ENCODE measurements at regions not wholly inside any gene's neighbourhood (a gene's known extent, or its start where the extent isn't known, plus 50 kb on each side); places are given as distances from the start of the nearest gene placed in this dataset.

GRCh38 chr6:140929121-140929520 is 1203.6 kb upstream of the GJE1 start:
- TF ChIP-seq TAF1 (IDR thresholded peaks at IDR 0.05; ENCODE audit: low read depth) = no peak
- TF ChIP-seq, protein P1, sequence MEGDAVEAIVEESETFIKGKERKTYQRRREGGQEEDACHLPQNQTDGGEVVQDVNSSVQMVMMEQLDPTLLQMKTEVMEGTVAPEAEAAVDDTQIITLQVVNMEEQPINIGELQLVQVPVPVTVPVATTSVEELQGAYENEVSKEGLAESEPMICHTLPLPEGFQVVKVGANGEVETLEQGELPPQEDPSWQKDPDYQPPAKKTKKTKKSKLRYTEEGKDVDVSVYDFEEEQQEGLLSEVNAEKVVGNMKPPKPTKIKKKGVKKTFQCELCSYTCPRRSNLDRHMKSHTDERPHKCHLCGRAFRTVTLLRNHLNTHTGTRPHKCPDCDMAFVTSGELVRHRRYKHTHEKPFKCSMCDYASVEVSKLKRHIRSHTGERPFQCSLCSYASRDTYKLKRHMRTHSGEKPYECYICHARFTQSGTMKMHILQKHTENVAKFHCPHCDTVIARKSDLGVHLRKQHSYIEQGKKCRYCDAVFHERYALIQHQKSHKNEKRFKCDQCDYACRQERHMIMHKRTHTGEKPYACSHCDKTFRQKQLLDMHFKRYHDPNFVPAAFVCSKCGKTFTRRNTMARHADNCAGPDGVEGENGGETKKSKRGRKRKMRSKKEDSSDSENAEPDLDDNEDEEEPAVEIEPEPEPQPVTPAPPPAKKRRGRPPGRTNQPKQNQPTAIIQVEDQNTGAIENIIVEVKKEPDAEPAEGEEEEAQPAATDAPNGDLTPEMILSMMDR (IDR thresholded peaks at IDR 0.05; ENCODE audit: poor library complexity, severe bottlenecking) = no peak
- no peak for TF ChIP-seq EP300 (conservative IDR thresholded peaks at IDR 0.05; ENCODE audit: poor library complexity, severe bottlenecking)
- TF ChIP-seq EZH2 (IDR thresholded peaks at IDR 0.05; ENCODE audit: borderline replicate concordance, insufficient read depth, low read length, poor library complexity, severe bottlenecking) = no peak
- TF ChIP-seq, protein P2, sequence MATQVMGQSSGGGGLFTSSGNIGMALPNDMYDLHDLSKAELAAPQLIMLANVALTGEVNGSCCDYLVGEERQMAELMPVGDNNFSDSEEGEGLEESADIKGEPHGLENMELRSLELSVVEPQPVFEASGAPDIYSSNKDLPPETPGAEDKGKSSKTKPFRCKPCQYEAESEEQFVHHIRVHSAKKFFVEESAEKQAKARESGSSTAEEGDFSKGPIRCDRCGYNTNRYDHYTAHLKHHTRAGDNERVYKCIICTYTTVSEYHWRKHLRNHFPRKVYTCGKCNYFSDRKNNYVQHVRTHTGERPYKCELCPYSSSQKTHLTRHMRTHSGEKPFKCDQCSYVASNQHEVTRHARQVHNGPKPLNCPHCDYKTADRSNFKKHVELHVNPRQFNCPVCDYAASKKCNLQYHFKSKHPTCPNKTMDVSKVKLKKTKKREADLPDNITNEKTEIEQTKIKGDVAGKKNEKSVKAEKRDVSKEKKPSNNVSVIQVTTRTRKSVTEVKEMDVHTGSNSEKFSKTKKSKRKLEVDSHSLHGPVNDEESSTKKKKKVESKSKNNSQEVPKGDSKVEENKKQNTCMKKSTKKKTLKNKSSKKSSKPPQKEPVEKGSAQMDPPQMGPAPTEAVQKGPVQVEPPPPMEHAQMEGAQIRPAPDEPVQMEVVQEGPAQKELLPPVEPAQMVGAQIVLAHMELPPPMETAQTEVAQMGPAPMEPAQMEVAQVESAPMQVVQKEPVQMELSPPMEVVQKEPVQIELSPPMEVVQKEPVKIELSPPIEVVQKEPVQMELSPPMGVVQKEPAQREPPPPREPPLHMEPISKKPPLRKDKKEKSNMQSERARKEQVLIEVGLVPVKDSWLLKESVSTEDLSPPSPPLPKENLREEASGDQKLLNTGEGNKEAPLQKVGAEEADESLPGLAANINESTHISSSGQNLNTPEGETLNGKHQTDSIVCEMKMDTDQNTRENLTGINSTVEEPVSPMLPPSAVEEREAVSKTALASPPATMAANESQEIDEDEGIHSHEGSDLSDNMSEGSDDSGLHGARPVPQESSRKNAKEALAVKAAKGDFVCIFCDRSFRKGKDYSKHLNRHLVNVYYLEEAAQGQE (IDR thresholded peaks at IDR 0.05; ENCODE audit: borderline replicate concordance) = no peak

Data from neural cell (in vitro differentiated cells).